AG09309 (cell line): ENCODE measurements at regions not wholly inside any gene's neighbourhood (a gene's known extent, or its start where the extent isn't known, plus 50 kb on each side); places are given as distances from the start of the nearest gene placed in this dataset.

Experiments
- DNase-seq: peaks from one replicate; pipeline ENCODE4 v3.0.0-alpha.2; 2010; ENCODE audit warnings: low read depth
- H3K4me3 ChIP-seq: 2 replicates; pipeline ENCODE4 v1.5.1; 2011; ENCODE audit warnings: mild to moderate bottlenecking, low read depth, low read length, moderate library complexity; ENCODE audit not compliant: control insufficient read depth
- TF ChIP-seq, protein P1 (sequence below): IDR thresholded peaks from 2 replicates; pipeline ENCODE4 v1.5.1; 2011; ENCODE audit warnings: mild to moderate bottlenecking, low read depth, low read length, inconsistent platforms; ENCODE audit not compliant: insufficient read depth, control insufficient read depth; ENCODE audit errors: missing control alignments

DNA sequence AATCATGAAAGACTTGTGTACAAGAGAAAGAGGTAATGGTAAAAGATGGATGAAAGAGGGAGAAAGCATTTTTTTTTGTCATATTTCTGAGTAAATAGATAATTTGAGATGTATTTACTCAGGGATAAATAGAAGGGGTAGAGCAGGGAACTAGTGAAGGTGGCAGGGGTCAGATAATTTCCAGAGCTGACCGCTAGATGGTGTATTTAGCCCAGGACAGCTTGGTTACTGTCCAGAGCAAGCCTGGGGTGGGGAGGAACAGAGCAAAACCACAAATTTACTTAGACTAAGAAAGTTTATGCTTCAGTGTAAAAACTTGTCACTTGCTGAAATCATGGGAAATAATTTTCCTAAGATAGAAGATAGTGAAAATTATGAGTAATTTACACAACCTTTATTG, 91.5 kb downstream of the XCL2 start:
- TF ChIP-seq, protein P1, sequence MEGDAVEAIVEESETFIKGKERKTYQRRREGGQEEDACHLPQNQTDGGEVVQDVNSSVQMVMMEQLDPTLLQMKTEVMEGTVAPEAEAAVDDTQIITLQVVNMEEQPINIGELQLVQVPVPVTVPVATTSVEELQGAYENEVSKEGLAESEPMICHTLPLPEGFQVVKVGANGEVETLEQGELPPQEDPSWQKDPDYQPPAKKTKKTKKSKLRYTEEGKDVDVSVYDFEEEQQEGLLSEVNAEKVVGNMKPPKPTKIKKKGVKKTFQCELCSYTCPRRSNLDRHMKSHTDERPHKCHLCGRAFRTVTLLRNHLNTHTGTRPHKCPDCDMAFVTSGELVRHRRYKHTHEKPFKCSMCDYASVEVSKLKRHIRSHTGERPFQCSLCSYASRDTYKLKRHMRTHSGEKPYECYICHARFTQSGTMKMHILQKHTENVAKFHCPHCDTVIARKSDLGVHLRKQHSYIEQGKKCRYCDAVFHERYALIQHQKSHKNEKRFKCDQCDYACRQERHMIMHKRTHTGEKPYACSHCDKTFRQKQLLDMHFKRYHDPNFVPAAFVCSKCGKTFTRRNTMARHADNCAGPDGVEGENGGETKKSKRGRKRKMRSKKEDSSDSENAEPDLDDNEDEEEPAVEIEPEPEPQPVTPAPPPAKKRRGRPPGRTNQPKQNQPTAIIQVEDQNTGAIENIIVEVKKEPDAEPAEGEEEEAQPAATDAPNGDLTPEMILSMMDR, result peak; percentile 27
- no peak for DNase-seq
- no peak overlapping the region for H3K4me3 ChIP-seq

GRCh38 chr1:168447871-168448270, 95.9 kb downstream of the XCL2 start:
- H3K4me3 ChIP-seq, result no peak overlapping the region
- TF ChIP-seq, protein P1, result no peak
- no peak for DNase-seq

DNA sequence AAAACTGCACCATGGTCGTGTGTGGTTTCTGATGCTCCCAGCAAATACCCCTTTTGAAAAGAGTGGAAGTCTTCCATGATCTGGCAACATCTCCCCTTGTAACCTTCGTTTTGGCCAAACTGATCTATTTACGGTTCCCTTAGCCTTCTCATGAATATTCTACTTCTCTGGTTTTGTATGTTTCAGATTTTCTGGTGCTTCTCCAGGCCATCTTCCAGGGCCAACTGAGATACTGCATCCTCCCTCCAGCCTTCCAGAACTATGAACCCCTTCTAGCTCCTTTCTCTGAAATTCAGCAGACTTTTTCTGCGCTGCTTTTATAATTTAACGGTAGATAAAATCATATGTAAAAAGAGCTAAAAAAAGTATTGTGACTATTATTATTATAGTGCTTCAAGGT, 97.7 kb downstream of the XCL2 start:
- TF ChIP-seq, protein P1, result no peak
- DNase-seq, result no peak
- no peak overlapping the region for H3K4me3 ChIP-seq

DNA sequence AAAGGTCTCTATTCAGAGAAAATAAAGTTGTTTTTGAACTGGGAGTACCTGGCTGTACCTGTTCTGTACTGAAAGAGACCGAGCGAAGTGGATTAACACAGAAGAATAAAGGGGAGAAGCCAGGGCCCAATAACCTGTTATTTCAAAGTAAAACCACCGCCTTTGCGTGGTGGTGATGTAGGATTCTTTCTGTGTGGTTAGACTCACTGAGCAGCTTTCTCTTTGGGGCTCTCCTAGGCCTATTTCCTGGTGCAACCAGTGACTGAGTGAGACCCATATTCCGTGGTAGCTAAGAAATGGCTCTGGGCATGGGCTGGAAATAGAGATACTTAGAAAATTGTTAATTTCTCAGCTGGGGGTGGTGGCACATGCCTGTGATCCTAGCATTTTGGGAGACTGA, 99.9 kb downstream of the XCL2 start:
- no peak for DNase-seq
- TF ChIP-seq, protein P1, result no peak
- H3K4me3 ChIP-seq, result no peak overlapping the region

- TF ChIP-seq, protein P1, result no peak
- no peak overlapping the region for H3K4me3 ChIP-seq
- DNase-seq, result no peak
Observed at GRCh38 chr1:168443356-168443755, 100.4 kb downstream of the XCL2 start.

- no peak for DNase-seq
- TF ChIP-seq, protein P1, result no peak
- no peak overlapping the region for H3K4me3 ChIP-seq
Observed at GRCh38 chr1:168442931-168443330, 100.9 kb downstream of the XCL2 start.

DNA sequence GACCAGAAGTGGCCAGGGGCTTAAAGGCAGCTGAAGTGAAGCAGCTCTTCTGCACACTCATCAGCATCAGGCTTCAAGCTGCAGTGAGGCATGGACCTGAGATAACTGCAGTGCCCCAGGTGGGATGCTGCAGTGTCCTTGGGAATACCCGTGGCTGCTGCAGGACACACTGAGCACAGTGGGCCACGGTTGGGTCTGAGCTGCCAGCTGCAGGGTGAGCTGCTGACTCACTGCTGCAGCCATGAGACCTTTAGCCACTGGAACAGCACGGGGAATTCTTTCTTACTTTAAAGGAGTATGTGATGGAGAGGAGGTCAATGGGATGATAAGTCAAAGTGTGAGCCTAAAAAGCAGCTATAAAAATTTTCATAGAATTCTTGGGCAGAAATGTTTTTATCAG, 102.1 kb downstream of the XCL2 start:
- no peak for DNase-seq
- no peak overlapping the region for H3K4me3 ChIP-seq
- TF ChIP-seq, protein P1, result no peak
